Stimulated activated CD8-positive, alpha-beta memory T cell treated with anti-CD3 and anti-CD28 coated beads, Interleukin-12 subunit alpha, Interleukin-12 subunit beta, amount 100 ng/mL, for 1 hour (primary cell): ENCODE measurements at regions not wholly inside any gene's neighbourhood (a gene's known extent, or its start where the extent isn't known, plus 50 kb on each side); places are given as distances from the start of the nearest gene placed in this dataset.
"Not testable (repeated sequence)": the region's sequence is repeated elsewhere in the genome, so short reads cannot be mapped to it uniquely, and the experiment has no call there.

Source experiments
- DNase-seq: peaks from one replicate; pipeline ENCODE4 v3.0.0-alpha.2; 2020; ENCODE audit warnings: low read depth

DNA sequence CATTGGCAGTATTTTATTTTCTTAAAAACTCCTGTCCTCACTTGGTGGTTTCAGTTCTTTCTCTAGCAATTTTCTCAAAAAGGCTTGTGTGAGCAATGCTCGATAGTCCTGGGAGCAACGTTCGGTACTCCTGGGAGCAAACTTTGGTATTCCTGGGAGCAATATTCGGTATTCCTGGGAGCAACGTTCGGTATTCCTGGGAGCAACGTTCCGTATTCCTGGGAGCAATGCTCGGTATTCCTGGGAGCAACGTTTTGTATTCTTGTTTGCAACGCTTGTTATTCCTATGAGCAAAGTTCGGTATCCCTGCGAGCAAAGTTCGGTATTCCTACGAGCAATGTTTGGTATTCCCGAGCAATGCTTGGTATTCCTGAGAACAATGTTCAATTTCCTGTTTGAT, 362.0 kb upstream of the ADARB2 start:
- DNase-seq, result no peak

DNA sequence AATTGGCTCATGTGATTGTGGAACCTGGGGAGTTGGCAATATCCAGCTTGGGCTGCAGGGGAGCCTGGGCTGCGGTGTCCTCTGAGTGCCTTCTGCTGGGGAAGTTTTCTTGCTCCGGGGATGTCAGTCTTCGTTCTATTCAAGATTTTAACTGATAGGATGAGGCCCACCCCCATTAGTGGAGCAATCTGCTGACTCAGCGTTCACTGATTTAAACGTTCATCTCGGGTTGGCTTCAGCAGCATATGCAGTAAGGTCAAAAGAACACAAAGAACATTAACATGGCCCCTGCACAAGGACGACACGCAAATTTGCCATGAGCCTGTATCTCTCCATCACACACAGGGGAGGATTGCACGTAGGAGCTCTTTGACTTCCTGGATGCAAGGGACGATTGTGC, 360.6 kb upstream of the ADARB2 start:
- no peak for DNase-seq

DNA sequence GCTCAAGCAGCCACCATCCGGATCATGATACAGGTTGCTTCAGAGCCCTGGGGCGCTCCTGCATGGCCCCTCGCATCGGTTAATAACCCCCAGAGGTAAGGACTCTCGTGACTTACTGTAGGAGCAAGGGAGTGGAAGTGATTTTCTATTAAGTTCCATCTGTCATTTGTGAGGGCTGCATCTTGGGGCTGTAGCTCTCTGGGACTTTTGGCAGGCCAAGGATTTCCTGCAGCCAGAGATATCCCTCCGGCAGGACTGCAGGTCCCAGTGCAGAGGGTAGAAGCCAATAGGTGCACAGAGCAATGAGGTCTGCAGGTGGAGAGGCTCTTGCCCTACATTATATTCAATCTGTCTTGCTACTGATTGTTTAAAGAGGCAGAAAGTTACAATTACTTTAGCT, 356.8 kb upstream of the ADARB2 start:
- DNase-seq, result no peak

DNA sequence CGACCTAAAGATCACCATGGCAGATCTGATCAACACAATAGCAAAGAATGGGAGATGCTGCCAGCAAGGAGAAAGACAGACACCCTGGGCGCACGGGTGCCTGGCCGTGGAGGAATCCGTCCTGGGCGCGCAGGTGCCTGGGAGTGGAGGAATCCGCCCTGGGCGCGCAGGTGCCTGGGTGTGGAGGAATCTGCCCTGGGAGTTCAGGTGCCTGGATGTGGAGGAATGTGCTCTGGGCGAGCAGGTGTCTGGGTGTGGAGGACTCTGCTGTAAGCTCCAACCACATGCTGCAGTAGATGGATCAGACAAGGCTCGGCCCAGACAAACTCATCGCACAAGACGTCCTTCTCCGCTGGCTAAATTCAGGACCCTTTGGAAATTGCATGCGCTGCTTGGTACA, 346.3 kb upstream of the ADARB2 start:
- DNase-seq, result no peak

DNA sequence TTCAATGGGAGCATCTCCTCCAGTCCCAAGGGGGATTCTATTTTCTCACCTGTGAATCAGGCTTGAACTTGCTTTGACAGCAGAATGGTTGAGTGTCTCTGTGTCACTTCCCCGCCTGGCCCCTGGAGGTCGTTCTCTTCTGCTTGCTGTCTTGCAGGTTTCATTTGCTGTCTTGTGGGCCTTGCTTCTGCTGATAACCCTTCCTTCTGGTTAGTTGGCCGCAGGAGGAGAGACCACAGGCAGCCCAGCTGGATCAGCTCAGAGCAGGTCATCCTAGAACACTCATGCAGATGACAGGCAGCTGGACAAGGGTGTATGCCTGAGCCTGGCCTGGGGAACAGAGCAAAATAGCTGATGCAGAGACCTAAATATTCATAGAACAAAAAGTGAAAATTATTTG, 344.2 kb upstream of the ADARB2 start:
- DNase-seq, result no peak

DNA sequence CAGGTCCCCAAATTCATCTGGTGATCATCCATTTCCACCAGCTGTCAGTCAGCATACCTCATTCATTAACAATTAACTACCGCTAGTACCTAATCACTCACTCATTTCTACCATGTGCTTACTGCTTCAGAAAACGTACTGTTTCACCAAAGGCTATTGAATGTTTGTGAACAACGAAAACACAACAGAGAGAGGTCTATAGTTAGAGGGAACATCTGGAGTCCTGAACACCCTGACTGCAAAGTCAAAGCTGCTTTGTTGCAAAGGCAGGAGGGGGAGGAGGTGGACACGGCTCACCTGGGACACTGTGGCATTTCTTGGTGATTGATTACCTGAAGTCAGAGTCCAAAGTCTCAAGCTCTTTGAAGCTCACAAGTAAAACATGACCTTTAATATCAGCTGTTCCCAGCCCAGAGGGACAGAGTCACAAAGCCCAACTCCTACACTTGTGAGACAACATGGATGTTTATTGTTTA, 342.3 kb upstream of the ADARB2 start:
- no peak for DNase-seq

DNA sequence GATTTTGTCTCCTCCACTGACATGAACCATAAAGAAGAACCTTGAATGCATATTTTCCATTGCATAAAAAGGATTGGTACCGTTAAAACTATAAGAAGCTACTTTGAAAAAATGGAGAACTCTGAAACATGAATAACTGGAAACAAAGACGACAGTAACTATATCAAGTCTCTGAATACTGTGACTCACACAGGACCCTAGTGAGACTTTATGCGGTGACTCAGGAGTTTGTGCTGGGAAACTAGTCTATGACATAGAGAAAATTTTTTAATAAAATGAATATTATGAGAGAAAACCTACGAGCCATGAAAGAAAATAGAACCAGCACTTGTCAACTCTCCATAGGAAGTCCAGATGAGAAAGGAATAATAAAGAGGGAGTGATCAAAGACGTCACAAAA, 339.9 kb upstream of the ADARB2 start:
- no peak for DNase-seq

DNA sequence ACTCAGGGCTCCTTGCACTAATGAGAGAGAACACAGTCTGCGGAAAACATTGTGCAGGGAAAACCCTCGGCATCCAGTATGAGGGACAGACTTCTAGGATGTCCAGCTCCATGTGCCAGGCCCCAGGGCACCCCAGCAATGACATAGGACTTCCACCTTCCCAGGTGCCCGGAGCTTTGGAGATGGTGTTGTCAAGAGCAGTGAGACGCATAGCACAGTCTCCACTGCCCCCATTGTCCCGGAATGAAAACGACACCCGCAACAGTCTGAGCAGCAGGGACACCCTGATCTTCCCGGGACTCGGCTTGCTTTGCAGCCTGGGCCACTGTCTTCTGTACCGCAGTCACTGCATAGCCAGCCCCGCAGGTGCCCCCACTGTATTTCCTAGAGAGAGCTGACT, 339.2 kb upstream of the ADARB2 start:
- DNase-seq, result no peak

DNA sequence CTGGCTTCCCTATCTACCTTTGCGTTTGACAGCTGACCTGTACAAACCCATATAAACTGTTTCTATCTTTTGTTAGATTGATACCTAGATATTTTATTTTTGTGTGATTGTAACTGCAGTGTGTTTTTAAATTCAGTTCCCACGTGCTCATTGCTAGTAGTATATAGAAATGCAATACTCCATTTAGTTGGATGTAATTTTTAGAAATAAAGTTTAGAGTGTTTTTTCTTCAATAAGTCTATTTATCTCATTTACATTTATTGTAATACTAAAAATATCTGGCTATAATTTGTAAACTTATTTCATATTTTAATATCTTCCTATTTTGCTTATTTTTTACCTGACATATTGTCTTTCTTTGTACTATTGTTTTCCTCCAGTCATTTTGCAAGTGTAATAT, 329.7 kb upstream of the ADARB2 start:
- no peak for DNase-seq

DNA sequence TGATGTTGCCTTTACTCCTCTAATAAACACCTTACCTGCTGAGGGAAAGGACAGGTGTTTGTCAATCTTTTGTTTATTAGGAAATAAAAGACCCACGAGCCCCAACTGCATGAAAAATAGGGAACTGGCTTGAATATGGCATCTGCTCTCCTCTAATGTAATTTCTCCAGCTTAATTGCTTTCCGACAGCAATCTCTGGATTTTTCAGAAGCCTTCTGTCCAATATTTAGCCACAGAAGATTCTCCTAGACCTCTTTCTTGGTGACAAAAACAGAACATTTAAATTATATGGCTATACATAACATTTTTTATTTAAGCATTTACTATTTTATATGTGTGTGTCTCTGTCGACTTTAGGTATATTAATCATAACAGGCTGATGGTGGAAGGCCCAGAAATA, 317.4 kb upstream of the ADARB2 start:
- DNase-seq, result no peak

DNA sequence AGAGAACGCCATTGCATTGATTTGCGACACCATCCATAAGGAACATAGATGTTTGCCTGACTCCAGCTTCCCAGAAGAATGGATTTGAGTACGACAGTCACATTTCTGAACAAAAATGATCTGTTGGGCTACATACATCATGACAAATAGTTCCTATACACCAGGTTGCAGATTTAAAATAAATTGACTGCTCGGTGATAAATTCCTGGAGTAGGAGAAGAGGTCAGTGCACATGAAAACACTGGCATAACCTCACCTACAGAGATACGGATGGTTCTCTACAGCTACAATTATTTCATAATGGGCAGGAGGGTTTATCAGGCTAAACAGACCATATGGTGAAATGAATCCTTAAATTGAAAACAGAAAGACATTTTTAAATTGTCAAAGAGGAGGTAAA, 316.5 kb upstream of the ADARB2 start:
- DNase-seq, result no peak

DNA sequence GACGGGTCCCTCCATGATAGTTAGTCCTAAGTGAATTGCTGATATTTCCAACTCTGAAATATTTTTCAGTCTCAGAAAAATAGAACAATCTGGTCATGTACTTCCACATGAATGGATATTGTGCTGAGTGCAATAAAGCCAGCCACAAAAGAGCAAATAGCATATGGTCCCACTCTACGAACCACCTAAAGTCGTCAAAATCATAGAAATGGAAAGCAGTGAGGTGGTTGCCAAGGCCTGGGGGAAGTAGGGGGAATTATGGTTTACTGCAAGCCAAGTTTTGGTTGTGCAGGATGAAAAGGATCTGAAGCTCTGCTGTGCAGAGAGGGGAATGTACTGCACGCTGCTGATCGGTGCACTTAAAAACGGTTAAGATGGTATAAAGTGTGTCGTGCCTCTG, 313.8 kb upstream of the ADARB2 start:
- DNase-seq, result no peak

DNA sequence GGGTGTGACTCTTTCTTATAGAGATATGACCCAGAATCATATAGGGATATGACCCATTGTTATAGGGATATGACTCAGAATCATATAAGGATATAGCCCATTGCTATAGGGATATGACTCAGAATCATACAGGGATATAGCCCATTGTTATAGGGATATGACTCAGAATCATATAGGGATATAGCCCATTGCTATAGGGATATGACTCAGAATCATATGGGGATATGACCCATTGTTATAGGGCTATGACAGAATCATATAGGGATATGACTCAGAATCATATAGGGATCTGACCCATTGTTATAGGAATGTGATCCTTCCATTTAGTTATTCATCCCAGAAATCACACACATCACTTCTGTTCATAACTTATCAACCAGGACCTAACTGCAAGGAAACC, 312.2 kb upstream of the ADARB2 start:
- no peak for DNase-seq

DNA sequence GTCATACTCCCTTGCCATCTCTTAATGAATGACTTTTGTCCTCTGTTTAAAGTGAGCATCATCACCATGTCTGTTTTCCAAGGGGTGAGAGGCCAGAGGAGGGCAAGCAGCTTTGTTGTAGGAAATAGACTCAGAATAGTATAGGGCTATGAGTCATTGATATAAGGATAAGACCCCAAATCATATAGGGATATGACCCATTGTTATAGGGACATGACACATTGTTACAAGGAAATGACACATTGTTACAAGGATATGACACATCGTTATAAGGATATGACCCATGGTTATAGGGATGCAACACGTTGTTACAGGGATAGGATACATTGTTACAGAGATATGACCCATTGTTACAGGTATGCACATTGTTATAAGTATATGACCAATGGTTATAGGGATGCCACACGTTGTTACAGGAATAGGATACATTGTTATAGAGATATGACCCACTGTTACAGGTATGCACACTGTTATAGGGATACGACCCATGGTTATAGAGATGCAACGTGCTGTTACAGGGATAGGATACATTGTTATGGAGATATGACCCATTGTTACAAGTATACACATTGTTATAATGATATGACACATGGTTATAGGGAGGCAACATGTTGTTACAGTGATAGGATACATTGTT, 311.1 kb upstream of the ADARB2 start:
- no peak for DNase-seq

DNA sequence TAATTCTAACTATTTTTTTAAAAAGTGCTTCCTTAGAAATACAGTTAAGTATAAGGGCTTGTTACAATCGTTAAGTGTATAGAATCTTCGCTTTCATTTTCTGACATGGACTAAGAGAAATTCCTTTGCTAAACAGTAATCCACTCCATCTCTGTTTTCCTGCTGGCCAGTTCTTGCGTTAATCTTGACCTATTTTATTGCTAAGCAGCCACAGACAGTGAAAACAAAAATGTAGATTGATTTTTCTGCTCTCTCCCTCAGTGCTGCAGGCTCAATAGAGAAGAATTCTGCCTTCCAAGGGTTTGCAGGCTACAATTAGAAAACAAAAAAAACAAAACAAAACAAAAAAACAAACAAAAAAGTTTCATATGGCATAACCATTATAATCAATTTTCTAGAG, 310.4 kb upstream of the ADARB2 start:
- DNase-seq, result no peak

DNA sequence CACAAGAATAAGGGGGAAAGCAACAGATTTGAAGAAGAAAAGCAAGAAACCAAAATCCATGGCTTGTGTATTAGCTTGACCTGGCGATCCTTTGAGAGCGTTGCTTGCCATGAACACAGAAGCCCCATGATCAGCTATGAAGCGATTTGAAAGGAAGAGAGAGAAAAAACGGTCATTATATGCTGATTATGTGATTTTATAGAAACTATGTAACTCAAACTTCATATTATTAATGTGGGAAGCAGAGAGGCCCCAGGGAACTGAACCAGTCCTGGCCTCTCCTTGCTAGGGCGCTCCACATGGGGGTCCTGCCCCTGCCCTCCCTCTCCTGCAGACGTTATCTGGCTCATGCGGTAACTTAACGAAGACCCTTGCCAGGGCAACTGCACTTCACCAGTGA, 306.1 kb upstream of the ADARB2 start:
- DNase-seq, result no peak

DNA sequence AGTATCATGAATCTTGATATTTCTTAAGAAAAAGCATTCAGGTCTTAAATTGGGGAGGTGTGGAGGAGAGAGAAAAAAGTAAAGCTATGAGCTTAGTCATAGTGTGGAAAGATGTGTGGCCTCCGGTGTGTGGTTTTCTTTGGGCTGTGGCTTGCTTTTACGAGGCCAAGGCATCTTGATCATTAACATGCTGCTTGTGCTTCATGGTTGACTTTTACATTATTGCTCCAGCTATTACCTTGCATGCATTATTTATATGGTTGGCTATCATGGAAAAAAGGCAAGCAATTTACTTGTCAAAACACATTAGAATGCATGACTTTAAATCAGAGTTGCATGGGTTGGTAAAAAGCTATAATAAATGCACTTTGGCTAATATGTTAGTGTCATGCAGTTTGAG, 300.7 kb upstream of the ADARB2 start:
- no peak for DNase-seq

DNA sequence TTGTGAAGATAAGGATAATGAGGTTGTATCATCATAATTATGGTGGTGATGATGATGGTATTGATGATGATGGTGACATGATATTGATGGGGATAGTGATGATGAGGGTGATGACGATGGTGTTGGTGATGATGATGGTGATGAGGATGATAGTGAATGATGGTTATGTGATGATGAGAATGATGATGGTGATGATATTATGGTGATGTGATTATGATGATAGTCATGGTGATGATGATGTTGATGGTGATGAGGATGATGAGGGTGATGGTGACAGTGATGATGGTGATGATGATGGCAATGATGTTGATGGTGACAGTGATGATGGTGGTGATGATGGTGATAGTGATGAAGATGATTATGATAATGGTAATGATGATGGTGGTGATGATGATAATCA, 299.9 kb upstream of the ADARB2 start:
- DNase-seq, result no peak

DNA sequence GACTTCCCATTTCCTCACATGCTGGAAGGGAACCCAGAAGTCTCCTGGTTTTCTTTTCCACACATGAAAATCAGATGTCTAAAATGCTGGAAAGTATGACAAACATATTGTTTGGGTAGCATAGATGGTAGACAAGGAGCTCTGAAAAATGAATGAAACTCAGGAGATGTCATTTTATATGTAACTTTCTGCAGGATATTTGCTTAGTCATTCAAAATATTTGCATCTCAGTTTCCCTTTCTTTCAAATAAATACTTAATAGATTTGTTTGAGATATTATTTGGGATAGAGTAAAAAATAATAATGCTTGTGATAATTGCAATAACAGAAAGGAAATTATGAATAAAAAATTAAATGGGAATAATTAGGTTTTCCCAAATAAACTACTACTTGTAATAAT, 298.9 kb upstream of the ADARB2 start:
- DNase-seq, result no peak

DNA sequence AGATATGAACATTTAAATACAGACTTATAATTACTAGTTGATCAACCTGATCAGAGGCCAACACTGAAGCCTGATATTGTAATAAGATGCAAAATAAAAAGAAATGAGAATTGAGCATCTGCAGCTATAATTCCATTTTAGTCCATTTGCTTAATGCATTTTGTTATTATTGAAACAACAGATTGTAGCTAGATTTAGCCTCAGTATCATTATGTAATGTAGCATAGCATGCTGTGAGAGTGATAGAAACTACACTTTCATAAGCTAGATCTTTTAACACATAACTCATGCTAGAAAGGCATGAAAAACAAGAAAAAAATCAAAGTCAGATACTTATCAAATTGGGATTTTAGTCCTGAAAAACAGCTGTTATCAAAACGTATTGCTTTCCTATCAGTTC, 292.7 kb upstream of the ADARB2 start:
- DNase-seq, result no peak

DNA sequence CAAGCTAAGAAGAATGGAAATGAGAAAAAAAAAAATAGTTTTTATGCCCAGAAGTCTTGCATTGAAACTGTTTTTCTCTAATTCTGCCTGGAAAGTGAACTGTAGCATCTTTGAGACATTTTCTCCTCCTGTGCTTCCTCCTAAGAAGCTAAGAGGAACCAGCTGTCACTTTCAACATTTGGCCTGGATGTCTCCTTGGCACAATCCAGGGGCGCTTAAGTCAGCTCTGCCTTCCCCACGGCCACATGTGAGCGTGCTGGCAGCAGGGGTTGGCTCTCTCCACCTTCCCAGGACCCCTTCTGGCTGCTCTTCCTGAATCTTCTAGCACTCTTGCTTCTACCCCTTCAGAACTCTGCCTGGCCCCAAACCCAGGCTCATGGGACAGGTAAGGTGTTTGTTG, 289.6 kb upstream of the ADARB2 start:
- DNase-seq, result no peak

DNA sequence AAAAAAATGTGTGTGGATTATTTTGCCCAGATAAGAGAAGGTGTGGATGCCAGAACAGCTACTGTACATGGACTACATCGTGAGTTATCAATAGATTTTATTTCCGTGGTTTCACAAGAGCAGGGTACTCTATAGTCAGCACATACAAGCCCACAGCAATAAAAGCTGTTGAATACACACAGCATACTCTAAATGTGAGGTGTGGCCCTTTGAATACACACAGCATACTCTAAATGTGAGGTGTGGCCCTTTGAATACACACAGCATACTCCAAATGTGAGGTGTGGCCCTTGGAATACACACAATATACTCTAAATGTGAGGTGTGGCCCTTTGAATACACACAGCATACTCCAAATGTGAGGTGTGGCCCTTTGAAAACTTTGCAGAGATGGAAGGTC, 287.4 kb upstream of the ADARB2 start:
- not testable (repeated sequence) for DNase-seq

DNA sequence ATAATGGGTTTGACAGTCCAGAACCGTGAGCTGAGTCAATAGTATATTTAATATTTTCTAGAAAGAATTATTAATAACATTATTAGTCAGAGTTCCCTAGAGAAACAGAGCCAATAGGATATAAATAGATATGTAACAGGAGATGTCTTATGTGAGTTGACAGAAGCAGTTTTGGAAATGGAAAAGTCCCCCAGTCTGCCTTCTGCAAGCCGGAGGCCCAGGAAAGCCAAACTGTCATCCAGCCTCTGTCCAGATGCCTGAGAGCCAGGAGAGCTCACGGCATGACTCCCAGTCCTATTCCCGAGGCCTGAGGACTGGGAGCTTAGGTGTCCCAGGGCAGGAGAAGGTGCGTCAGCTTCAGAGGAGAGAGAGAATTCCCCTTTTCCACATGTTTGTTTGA, 286.4 kb upstream of the ADARB2 start:
- no peak for DNase-seq

DNA sequence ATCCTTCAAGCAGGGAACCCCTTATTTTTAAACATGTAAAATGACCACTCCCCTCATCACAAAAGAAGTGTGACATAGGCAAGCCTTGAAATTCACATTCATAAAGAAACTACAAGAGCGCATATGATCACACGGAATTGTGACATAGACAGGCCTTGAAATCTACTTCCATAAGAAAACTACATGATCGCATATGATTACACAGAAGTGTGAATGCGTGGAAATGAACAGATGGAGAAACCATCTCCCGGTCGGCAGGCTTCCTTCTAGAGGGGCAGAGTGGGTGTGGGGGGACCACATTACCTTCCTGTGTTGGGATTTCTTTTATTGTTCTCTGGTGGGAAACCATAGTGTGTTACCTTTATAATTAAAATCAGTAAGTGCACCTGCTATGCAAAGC, 285.1 kb upstream of the ADARB2 start:
- no peak for DNase-seq

DNA sequence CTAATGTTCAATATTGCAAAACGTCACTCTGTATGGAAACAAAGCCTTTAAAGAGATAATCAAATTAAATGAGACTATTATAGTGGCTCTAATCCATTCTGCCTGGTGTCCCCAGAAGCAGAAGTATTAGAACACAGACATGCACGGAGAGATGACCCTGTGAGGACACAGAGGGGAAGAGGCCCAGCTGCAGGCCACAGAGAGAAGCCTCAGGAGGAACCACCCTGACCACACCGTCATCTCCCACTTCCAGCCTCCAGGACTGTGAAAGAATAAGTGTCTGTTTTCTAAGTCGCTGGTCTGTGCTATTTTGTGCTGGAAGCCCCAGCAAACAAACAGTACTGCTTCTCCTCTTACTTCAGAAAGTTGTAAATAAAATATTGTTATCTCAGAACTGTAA, 283.5 kb upstream of the ADARB2 start:
- DNase-seq, result no peak
